ENCODE measurements at regions not wholly inside any gene's neighbourhood (a gene's known extent, or its start where the extent isn't known, plus 50 kb on each side); places are given as distances from the start of the nearest gene placed in this dataset.

- Histone ChIP-seq H3K9me3 (ENCODE audit: low read depth, low read length, poor library complexity, severe bottlenecking) (no peaks in the 10 kb centered on the region), H3K4me1 (ENCODE audit: insufficient read depth, low read length, poor library complexity, severe bottlenecking) (no peaks in the 10 kb centered on the region), H3K27ac (ENCODE audit: low read depth, low read length, poor library complexity, severe bottlenecking) (no peak overlapping the region), H3K27me3 (replicated peaks; ENCODE audit: insufficient read depth, low read depth, low read length, poor library complexity) (no peaks in the 10 kb centered on the region), H3K4me3 (ENCODE audit: low read depth, low read length, poor library complexity, severe bottlenecking) (no peak overlapping the region), H3K36me3 (ENCODE audit: insufficient read depth, low read length, poor library complexity, severe bottlenecking) (no peaks in the 10 kb centered on the region)
- DNase-seq (ENCODE audit: low spot score) = no peak
- no TSS peak for BruUV-seq (replicated peaks)
- intact Hi-C loops (cut with micrococcal nuclease; ENCODE audit: unreplicated experiment) = no loop called here
- ChIA-PET POLR2A (ENCODE audit: low non-redundant PET) (no interaction called here), CTCF (no interaction called here)
- TF ChIP-seq, protein P1, sequence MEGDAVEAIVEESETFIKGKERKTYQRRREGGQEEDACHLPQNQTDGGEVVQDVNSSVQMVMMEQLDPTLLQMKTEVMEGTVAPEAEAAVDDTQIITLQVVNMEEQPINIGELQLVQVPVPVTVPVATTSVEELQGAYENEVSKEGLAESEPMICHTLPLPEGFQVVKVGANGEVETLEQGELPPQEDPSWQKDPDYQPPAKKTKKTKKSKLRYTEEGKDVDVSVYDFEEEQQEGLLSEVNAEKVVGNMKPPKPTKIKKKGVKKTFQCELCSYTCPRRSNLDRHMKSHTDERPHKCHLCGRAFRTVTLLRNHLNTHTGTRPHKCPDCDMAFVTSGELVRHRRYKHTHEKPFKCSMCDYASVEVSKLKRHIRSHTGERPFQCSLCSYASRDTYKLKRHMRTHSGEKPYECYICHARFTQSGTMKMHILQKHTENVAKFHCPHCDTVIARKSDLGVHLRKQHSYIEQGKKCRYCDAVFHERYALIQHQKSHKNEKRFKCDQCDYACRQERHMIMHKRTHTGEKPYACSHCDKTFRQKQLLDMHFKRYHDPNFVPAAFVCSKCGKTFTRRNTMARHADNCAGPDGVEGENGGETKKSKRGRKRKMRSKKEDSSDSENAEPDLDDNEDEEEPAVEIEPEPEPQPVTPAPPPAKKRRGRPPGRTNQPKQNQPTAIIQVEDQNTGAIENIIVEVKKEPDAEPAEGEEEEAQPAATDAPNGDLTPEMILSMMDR (conservative IDR thresholded peaks at IDR 0.05; ENCODE audit: low read depth, low read length) = no peak
Observed at GRCh38 chr6:139777202-139777970, 402.9 kb upstream of the CITED2 start.

GRCh38 chr6:139776041-139776440, 401.6 kb upstream of the CITED2 start:
- no TSS peak for BruUV-seq (replicated peaks)
- Histone ChIP-seq H3K27ac (ENCODE audit: low read depth, low read length, poor library complexity, severe bottlenecking) (no peak overlapping the region), H3K4me3 (ENCODE audit: low read depth, low read length, poor library complexity, severe bottlenecking) (no peak overlapping the region), H3K36me3 (ENCODE audit: insufficient read depth, low read length, poor library complexity, severe bottlenecking) (no peaks in the 10 kb centered on the region), H3K4me1 (ENCODE audit: insufficient read depth, low read length, poor library complexity, severe bottlenecking) (no peaks in the 10 kb centered on the region), H3K9me3 (ENCODE audit: low read depth, low read length, poor library complexity, severe bottlenecking) (no peaks in the 10 kb centered on the region), H3K27me3 (replicated peaks; ENCODE audit: insufficient read depth, low read depth, low read length, poor library complexity) (no peaks in the 10 kb centered on the region)
- TF ChIP-seq, protein P1 (conservative IDR thresholded peaks at IDR 0.05; ENCODE audit: low read depth, low read length) = no peak
- no peak for TF ChIP-seq EZH2 (IDR thresholded peaks at IDR 0.05; ENCODE audit: borderline replicate concordance, low read depth, low read length, poor library complexity, severe bottlenecking)
- DNase-seq (ENCODE audit: low spot score) = no peak
- ChIA-PET CTCF (no interaction called here), POLR2A (ENCODE audit: low non-redundant PET) (interaction anchor here (0.5 kb wide), 1 partner anchor 1890 kb away, joined by 3 read pairs; no protein-coding TSS in a partner anchor)
- intact Hi-C loops (cut with micrococcal nuclease; ENCODE audit: unreplicated experiment) = no loop called here

GRCh38 chr6:139768196-139768595, 393.7 kb upstream of the CITED2 start:
- intact Hi-C loops (cut with micrococcal nuclease; ENCODE audit: unreplicated experiment) = no loop called here
- CTCF ChIA-PET = no interaction called here
- POLR2A ChIA-PET (ENCODE audit: low non-redundant PET) = no interaction called here

More at GRCh38 chr6:139768196-139768595, 393.7 kb upstream of the CITED2 start:
- no peaks in the 10 kb centered on the region for H3K36me3 ChIP-seq (ENCODE audit: insufficient read depth, low read length, poor library complexity, severe bottlenecking)
- no peaks in the 10 kb centered on the region for H3K27me3 ChIP-seq (replicated peaks; ENCODE audit: insufficient read depth, low read depth, low read length, poor library complexity)
- peaks cover 21% of the 10 kb centered on the region for H3K4me1 ChIP-seq (ENCODE audit: insufficient read depth, low read length, poor library complexity, severe bottlenecking)
- no peak for DNase-seq (ENCODE audit: low spot score)
- H3K4me3 ChIP-seq (ENCODE audit: low read depth, low read length, poor library complexity, severe bottlenecking) = no peak overlapping the region
- H3K27ac ChIP-seq (ENCODE audit: low read depth, low read length, poor library complexity, severe bottlenecking) = no peak overlapping the region
- TF ChIP-seq, protein P1 (conservative IDR thresholded peaks at IDR 0.05; ENCODE audit: low read depth, low read length) = no peak
- no peak for TF ChIP-seq EZH2 (IDR thresholded peaks at IDR 0.05; ENCODE audit: borderline replicate concordance, low read depth, low read length, poor library complexity, severe bottlenecking)
- no peaks in the 10 kb centered on the region for H3K9me3 ChIP-seq (ENCODE audit: low read depth, low read length, poor library complexity, severe bottlenecking)
- BruUV-seq (replicated peaks) = no TSS peak

Data from A673 (cell line).